Neural progenitor cell (in vitro differentiated cells): ENCODE measurements at regions not wholly inside any gene's neighbourhood (a gene's known extent, or its start where the extent isn't known, plus 50 kb on each side); places are given as distances from the start of the nearest gene placed in this dataset.

ENCODE experiments used
- DNase-seq: peaks from one replicate; pipeline ENCODE4 v3.0.0-alpha.2; 2016; ENCODE audit warnings: low spot score
- H2AFZ ChIP-seq: fragments of 200-600 bp; sonication (generic); replicated peaks from 2 replicates; pipeline ENCODE4 v1.6.1; 2016; ENCODE audit warnings: antibody characterized with exemption
- H3F3A ChIP-seq: fragments of 200-600 bp; sonication (generic); 2 replicates; pipeline ENCODE4 v1.6.1; 2016; ENCODE audit warnings: antibody characterized with exemption, low read depth
- H3K27ac ChIP-seq: fragments of 200-600 bp; sonication (generic); 2 replicates; pipeline ENCODE4 v1.5.1; 2016; ENCODE audit warnings: mild to moderate bottlenecking
- H3K27me3 ChIP-seq: fragments of 200-600 bp; sonication (generic); 2 replicates; pipeline ENCODE4 v1.6.1; 2016; ENCODE audit warnings: mild to moderate bottlenecking, moderate library complexity
- H3K36me3 ChIP-seq: fragments of 200-600 bp; sonication (generic); 2 replicates; pipeline ENCODE4 v1.5.1; 2016
- H3K4me1 ChIP-seq: fragments of 200-600 bp; sonication (generic); 2 replicates; pipeline ENCODE4 v1.6.1; 2016; ENCODE audit warnings: mixed run types
- H3K4me2 ChIP-seq: fragments of 200-600 bp; sonication (generic); 2 replicates; pipeline ENCODE4 v1.6.1; 2016
- H3K4me3 ChIP-seq: fragments of 200-600 bp; sonication (generic); 2 replicates; pipeline ENCODE4 v1.5.1; 2016
- H3K79me2 ChIP-seq: fragments of 200-600 bp; sonication (generic); 2 replicates; pipeline ENCODE4 v1.6.1; 2016; ENCODE audit warnings: low read depth
- H3K9ac ChIP-seq: fragments of 200-600 bp; sonication (generic); 2 replicates; pipeline ENCODE4 v1.6.1; 2016
- H3K9me3 ChIP-seq: fragments of 200-600 bp; sonication (generic); 2 replicates; pipeline ENCODE4 v1.5.1; 2016; ENCODE audit warnings: low read depth
- H4K20me1 ChIP-seq: fragments of 200-600 bp; sonication (generic); 2 replicates; pipeline ENCODE4 v1.6.1; 2016; ENCODE audit warnings: low read depth
- H3K27ac Mint-ChIP-seq: 3 replicates; pipeline ENCODE4 v1.8.0; 2021; ENCODE audit warnings: mixed read lengths
- H3K27me3 Mint-ChIP-seq: 2 replicates; pipeline ENCODE4 v1.8.0; 2022; ENCODE audit warnings: low read depth, mild to moderate bottlenecking, inconsistent platforms, moderate library complexity, mixed read lengths; ENCODE audit not compliant: insufficient read depth
- H3K36me3 Mint-ChIP-seq: 3 replicates; pipeline ENCODE4 v1.8.0; 2021; ENCODE audit warnings: mixed read lengths
- H3K4me1 Mint-ChIP-seq: 3 replicates; pipeline ENCODE4 v1.8.0; 2021; ENCODE audit warnings: mixed read lengths
- H3K4me3 Mint-ChIP-seq: 3 replicates; pipeline ENCODE4 v1.8.0; 2021; ENCODE audit warnings: mild to moderate bottlenecking, moderate library complexity, mixed read lengths
- H3K9me3 Mint-ChIP-seq: 3 replicates; pipeline ENCODE4 v1.8.0; 2020; ENCODE audit warnings: mixed read lengths
- EZH2 ChIP-seq: fragments of 200-600 bp; sonication (generic); IDR thresholded peaks from 2 replicates; pipeline ENCODE4 v1.6.1; 2017; ENCODE audit warnings: antibody characterized with exemption, mild to moderate bottlenecking, moderate library complexity
- EZH2phosphoT487 ChIP-seq: fragments of 200-600 bp; sonication (generic); IDR thresholded peaks from 2 replicates; pipeline ENCODE4 v1.6.1; 2017; ENCODE audit warnings: antibody characterized with exemption
- TF ChIP-seq, protein P1 (sequence below): fragments of 200-600 bp; sonication (generic); IDR thresholded peaks from 2 replicates; pipeline ENCODE4 v1.5.1; 2017; ENCODE audit warnings: antibody characterized with exemption, mild to moderate bottlenecking

DNA sequence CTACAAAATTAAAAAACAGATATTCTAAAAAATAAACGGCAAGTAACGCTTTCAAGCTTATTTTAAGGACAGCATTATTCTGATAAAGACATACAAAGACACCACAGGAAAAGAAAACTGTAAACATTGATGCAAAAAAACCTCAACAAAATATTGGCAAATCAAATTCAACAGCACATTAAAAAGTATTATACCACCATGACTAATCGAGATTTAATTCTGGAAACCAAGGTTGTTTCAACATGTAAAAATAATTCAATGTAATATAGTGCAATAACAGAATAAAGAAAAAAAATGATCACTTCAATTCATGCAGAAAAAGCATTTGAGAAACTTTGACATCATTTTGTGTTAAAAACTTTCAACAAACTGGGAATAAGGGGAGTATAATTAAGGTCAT is 1323.2 kb downstream of the FSCB start:
- no peak for DNase-seq
- H3K9ac ChIP-seq = no peak overlapping the region
- TF ChIP-seq, protein P1, sequence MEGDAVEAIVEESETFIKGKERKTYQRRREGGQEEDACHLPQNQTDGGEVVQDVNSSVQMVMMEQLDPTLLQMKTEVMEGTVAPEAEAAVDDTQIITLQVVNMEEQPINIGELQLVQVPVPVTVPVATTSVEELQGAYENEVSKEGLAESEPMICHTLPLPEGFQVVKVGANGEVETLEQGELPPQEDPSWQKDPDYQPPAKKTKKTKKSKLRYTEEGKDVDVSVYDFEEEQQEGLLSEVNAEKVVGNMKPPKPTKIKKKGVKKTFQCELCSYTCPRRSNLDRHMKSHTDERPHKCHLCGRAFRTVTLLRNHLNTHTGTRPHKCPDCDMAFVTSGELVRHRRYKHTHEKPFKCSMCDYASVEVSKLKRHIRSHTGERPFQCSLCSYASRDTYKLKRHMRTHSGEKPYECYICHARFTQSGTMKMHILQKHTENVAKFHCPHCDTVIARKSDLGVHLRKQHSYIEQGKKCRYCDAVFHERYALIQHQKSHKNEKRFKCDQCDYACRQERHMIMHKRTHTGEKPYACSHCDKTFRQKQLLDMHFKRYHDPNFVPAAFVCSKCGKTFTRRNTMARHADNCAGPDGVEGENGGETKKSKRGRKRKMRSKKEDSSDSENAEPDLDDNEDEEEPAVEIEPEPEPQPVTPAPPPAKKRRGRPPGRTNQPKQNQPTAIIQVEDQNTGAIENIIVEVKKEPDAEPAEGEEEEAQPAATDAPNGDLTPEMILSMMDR = no peak
- no peak for TF ChIP-seq EZH2
- TF ChIP-seq EZH2phosphoT487 = no peak
- no peaks in the 10 kb centered on the region for H3K79me2 ChIP-seq
- H3K9me3 ChIP-seq = no peaks in the 10 kb centered on the region
- no peaks in the 10 kb centered on the region for H3K4me1 ChIP-seq
- H3K27me3 ChIP-seq = no peaks in the 10 kb centered on the region
- H3K27ac Mint-ChIP-seq = no peak overlapping the region
- H3K27ac ChIP-seq = no peak overlapping the region
- no peak overlapping the region for H3K4me3 ChIP-seq
- no peaks in the 10 kb centered on the region for H3F3A ChIP-seq
- H3K4me3 Mint-ChIP-seq = no peak overlapping the region
- no peak overlapping the region for H3K4me2 ChIP-seq
- peaks cover 2% of the 10 kb centered on the region for H3K9me3 Mint-ChIP-seq
- H3K36me3 ChIP-seq = no peaks in the 10 kb centered on the region
- no peaks in the 10 kb centered on the region for H3K36me3 Mint-ChIP-seq
- no peak overlapping the region for H2AFZ ChIP-seq
- no peaks in the 10 kb centered on the region for H3K4me1 Mint-ChIP-seq
- no peaks in the 10 kb centered on the region for H3K27me3 Mint-ChIP-seq
- no peaks in the 10 kb centered on the region for H4K20me1 ChIP-seq

DNA sequence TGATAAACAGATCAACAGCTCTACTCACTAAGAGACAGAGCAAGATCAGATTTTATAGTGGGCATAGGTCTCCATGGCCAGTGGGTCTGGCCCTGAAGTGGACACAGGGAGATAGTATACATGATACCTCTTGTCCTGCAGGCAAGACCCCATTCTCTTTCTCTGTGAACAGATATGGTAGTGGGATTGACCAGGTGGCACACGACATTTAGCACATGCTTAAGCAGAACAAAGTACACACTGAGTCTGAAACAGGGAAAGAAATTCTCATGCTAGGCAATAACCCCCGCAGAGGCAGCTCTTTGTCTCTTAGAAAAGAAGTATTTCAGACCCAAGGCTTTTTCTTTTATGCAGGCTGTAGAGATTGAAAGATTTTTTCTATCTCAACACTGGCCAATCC is 1331.2 kb downstream of the FSCB start:
- Histone ChIP-seq H3K9ac (no peak overlapping the region), H3K36me3 (no peaks in the 10 kb centered on the region), H3K27me3 (no peaks in the 10 kb centered on the region), H3K4me2 (no peak overlapping the region), H3K9me3 (no peaks in the 10 kb centered on the region), H3F3A (no peaks in the 10 kb centered on the region), H3K4me3 (no peak overlapping the region), H3K27ac (no peak overlapping the region), H4K20me1 (no peaks in the 10 kb centered on the region), H2AFZ (no peak overlapping the region), H3K79me2 (no peaks in the 10 kb centered on the region), H3K4me1 (no peaks in the 10 kb centered on the region)
- no peaks in the 10 kb centered on the region for H3K36me3 Mint-ChIP-seq
- H3K27me3 Mint-ChIP-seq = no peaks in the 10 kb centered on the region
- no peak overlapping the region for H3K27ac Mint-ChIP-seq
- H3K9me3 Mint-ChIP-seq = no peaks in the 10 kb centered on the region
- peaks cover 5% of the 10 kb centered on the region for H3K4me1 Mint-ChIP-seq
- no peak for DNase-seq
- H3K4me3 Mint-ChIP-seq = no peak overlapping the region
- TF ChIP-seq, protein P1 = no peak
- TF ChIP-seq EZH2 (no peak), EZH2phosphoT487 (no peak)

- no peaks in the 10 kb centered on the region for H3K9me3 Mint-ChIP-seq
- no peaks in the 10 kb centered on the region for H3K27me3 ChIP-seq
- no peaks in the 10 kb centered on the region for H3K4me1 ChIP-seq
- no peaks in the 10 kb centered on the region for H4K20me1 ChIP-seq
- H3K4me3 ChIP-seq = no peak overlapping the region
- H3K27ac Mint-ChIP-seq = no peak overlapping the region
- H3K36me3 Mint-ChIP-seq = no peaks in the 10 kb centered on the region
- H3K4me2 ChIP-seq = no peak overlapping the region
- no peak overlapping the region for H2AFZ ChIP-seq
- TF ChIP-seq, protein P1 = no peak
- TF ChIP-seq EZH2phosphoT487 = no peak
- no peak for TF ChIP-seq EZH2
- no peaks in the 10 kb centered on the region for H3K9me3 ChIP-seq
- H3K27ac ChIP-seq = no peak overlapping the region
- H3K79me2 ChIP-seq = no peaks in the 10 kb centered on the region
- no peak overlapping the region for H3K9ac ChIP-seq
- DNase-seq = no peak
- no peaks in the 10 kb centered on the region for H3F3A ChIP-seq
- no peaks in the 10 kb centered on the region for H3K36me3 ChIP-seq
- H3K4me3 Mint-ChIP-seq = no peak overlapping the region
- peaks cover 5% of the 10 kb centered on the region for H3K4me1 Mint-ChIP-seq
- H3K27me3 Mint-ChIP-seq = no peaks in the 10 kb centered on the region
Observed at GRCh38 chr14:43172899-43173548, 1334.1 kb downstream of the FSCB start.
